H9 (cell line): ENCODE measurements at regions not wholly inside any gene's neighbourhood (a gene's known extent, or its start where the extent isn't known, plus 50 kb on each side); places are given as distances from the start of the nearest gene placed in this dataset.

Experiments used
- DNase-seq: peaks from one replicate; pipeline ENCODE4 v3.0.0-alpha.2; 2017
- H2AFZ ChIP-seq: one replicate; pipeline ENCODE4 v1.6.1; 2013; ENCODE audit warnings: mild to moderate bottlenecking, low read length, control low read depth, moderate library complexity
- H2AK5ac ChIP-seq: 2 replicates; pipeline ENCODE4 v1.6.1; 2013; ENCODE audit warnings: low read length, control low read depth, mixed read lengths; ENCODE audit not compliant: insufficient read length
- H2BK120ac ChIP-seq: one replicate; pipeline ENCODE4 v1.6.1; 2013; ENCODE audit warnings: low read depth, mild to moderate bottlenecking, low read length, control low read depth, inconsistent platforms; ENCODE audit not compliant: poor library complexity, severe bottlenecking
- H2BK12ac ChIP-seq: 2 replicates; pipeline ENCODE4 v1.6.1; 2013; ENCODE audit warnings: low read length, control low read depth, mixed read lengths, low read depth; ENCODE audit not compliant: insufficient read length
- H2BK15ac ChIP-seq: 2 replicates; pipeline ENCODE4 v1.6.1; 2013; ENCODE audit warnings: low read depth, low read length, control low read depth
- H2BK20ac ChIP-seq: one replicate; pipeline ENCODE4 v1.6.1; 2013; ENCODE audit warnings: low read depth, mild to moderate bottlenecking, low read length, control low read depth, inconsistent platforms; ENCODE audit not compliant: poor library complexity, severe bottlenecking
- H2BK5ac ChIP-seq: 2 replicates; pipeline ENCODE4 v1.6.1; 2013; ENCODE audit warnings: low read length, control low read depth, mixed read lengths; ENCODE audit not compliant: insufficient read length
- H3K14ac ChIP-seq: 2 replicates; pipeline ENCODE4 v1.6.1; 2013; ENCODE audit warnings: low read length, control low read depth; ENCODE audit not compliant: insufficient read depth
- H3K18ac ChIP-seq: 2 replicates; pipeline ENCODE4 v1.6.1; 2013; ENCODE audit warnings: low read depth, mild to moderate bottlenecking, mixed read lengths, low read length, control low read depth; ENCODE audit not compliant: insufficient read length
- H3K23ac ChIP-seq: 2 replicates; pipeline ENCODE4 v1.6.1; 2013; ENCODE audit warnings: low read length, control low read depth, mixed read lengths, low read depth; ENCODE audit not compliant: insufficient read length
- H3K23me2 ChIP-seq: 2 replicates; pipeline ENCODE4 v1.6.1; 2013; ENCODE audit warnings: low read depth, mild to moderate bottlenecking, mixed read lengths, low read length, control low read depth; ENCODE audit not compliant: insufficient read length, poor library complexity, severe bottlenecking
- H3K27ac ChIP-seq: 2 replicates; pipeline ENCODE4 v1.5.1; 2013; ENCODE audit warnings: low read length, control low read depth, mixed read lengths, low read depth; ENCODE audit not compliant: insufficient read length
- H3K27me3 ChIP-seq: 2 replicates; pipeline ENCODE4 v1.6.1; 2013; ENCODE audit warnings: low read length, control low read depth, inconsistent platforms; ENCODE audit not compliant: insufficient read depth
- H3K4ac ChIP-seq: 2 replicates; pipeline ENCODE4 v1.6.1; 2013; ENCODE audit warnings: low read depth, mild to moderate bottlenecking, control low read depth, inconsistent platforms, low read length, moderate library complexity
- H3K4me1 ChIP-seq: 2 replicates; pipeline ENCODE4 v1.6.1; 2013; ENCODE audit warnings: low read length, control low read depth, inconsistent platforms; ENCODE audit not compliant: insufficient read depth
- H3K4me2 ChIP-seq: 2 replicates; pipeline ENCODE4 v1.6.1; 2013; ENCODE audit warnings: low read length, control low read depth, mixed read lengths; ENCODE audit not compliant: insufficient read length, insufficient read depth
- H3K56ac ChIP-seq: 2 replicates; pipeline ENCODE4 v1.6.1; 2013; ENCODE audit warnings: low read depth, mild to moderate bottlenecking, mixed read lengths, low read length, control low read depth; ENCODE audit not compliant: insufficient read length
- H3K79me1 ChIP-seq: 2 replicates; pipeline ENCODE4 v1.6.1; 2013; ENCODE audit warnings: low read depth, mild to moderate bottlenecking, moderate library complexity, low read length, control low read depth, inconsistent platforms; ENCODE audit not compliant: insufficient read depth, poor library complexity, severe bottlenecking
- H3K79me2 ChIP-seq: 2 replicates; pipeline ENCODE4 v1.6.1; 2013; ENCODE audit warnings: low read length, control low read depth, inconsistent platforms; ENCODE audit not compliant: insufficient read depth
- H3K9ac ChIP-seq: 2 replicates; pipeline ENCODE4 v1.6.1; 2013; ENCODE audit warnings: low read length, control low read depth, mixed read lengths; ENCODE audit not compliant: insufficient read length; ENCODE audit errors: extremely low read depth
- H3K9me3 ChIP-seq: one replicate; pipeline ENCODE4 v1.6.1; 2013; ENCODE audit warnings: low read depth, low read length, inconsistent platforms; ENCODE audit not compliant: control insufficient read depth
- H3T11ph ChIP-seq: one replicate; pipeline ENCODE4 v1.6.1; 2013; ENCODE audit warnings: mild to moderate bottlenecking, low read length, control low read depth, inconsistent platforms
- H4K20me1 ChIP-seq: one replicate; pipeline ENCODE4 v1.6.1; 2013; ENCODE audit not compliant: control insufficient read depth, insufficient read length, insufficient read depth
- H4K5ac ChIP-seq: 2 replicates; pipeline ENCODE4 v1.6.1; 2013; ENCODE audit warnings: low read depth, mild to moderate bottlenecking, mixed read lengths, low read length, control low read depth; ENCODE audit not compliant: insufficient read length
- H4K8ac ChIP-seq: replicated peaks from 2 replicates; pipeline ENCODE4 v1.6.1; 2013; ENCODE audit warnings: low read length, control low read depth, mixed read lengths, low read depth; ENCODE audit not compliant: insufficient read length
- H4K91ac ChIP-seq: 2 replicates; pipeline ENCODE4 v1.6.1; 2013; ENCODE audit warnings: low read depth, mild to moderate bottlenecking, moderate library complexity, mixed read lengths, low read length, control low read depth; ENCODE audit not compliant: insufficient read length
- H3K27ac Mint-ChIP-seq, 3 experiments: 2 replicates in 2 of 3; 3 replicates in 1 of 3; pipeline ENCODE4 v1.8.0; 2020 to 2021; ENCODE audit warnings: mixed read lengths in 3 of 3, mild to moderate bottlenecking in 1 of 3, moderate library complexity in 1 of 3
- H3K27me3 Mint-ChIP-seq: 2 replicates; pipeline ENCODE4 v1.8.0; 2021; ENCODE audit warnings: low read depth, mild to moderate bottlenecking, moderate library complexity, mixed read lengths
- H3K36me3 Mint-ChIP-seq, 3 experiments: 2 replicates in 2 of 3; 3 replicates in 1 of 3; pipeline ENCODE4 v1.8.0; 2020 to 2021; ENCODE audit warnings: low read depth in 3 of 3, mixed read lengths in 3 of 3; ENCODE audit not compliant: insufficient read depth in 1 of 3
- H3K4me1 Mint-ChIP-seq, 2 experiments: 2 replicates each; pipeline ENCODE4 v1.8.0; 2020; ENCODE audit warnings: mixed read lengths in 2 of 2
- H3K4me3 Mint-ChIP-seq, 2 experiments: 2 replicates in 1 of 2; 3 replicates in 1 of 2; pipeline ENCODE4 v1.8.0; 2020 to 2021; ENCODE audit warnings: mild to moderate bottlenecking in 2 of 2, mixed read lengths in 2 of 2, moderate library complexity in 1 of 2
- H3K9me3 Mint-ChIP-seq, 2 experiments: 2 replicates in 1 of 2; 3 replicates in 1 of 2; pipeline ENCODE4 v1.8.0; 2020; ENCODE audit warnings: mild to moderate bottlenecking in 2 of 2, mixed read lengths in 2 of 2, moderate library complexity in 1 of 2
- WGBS: extraction: QIAGEN DNeasy Blood & Tissue Kit; methylation state at CpG from one replicate; pipeline ENCODE4 v1.1.7; 2013; ENCODE audit warnings: missing lambda C conversion rate, low lambda C conversion rate, mixed read lengths; ENCODE audit not compliant: insufficient read length; ENCODE audit errors: extremely low coverage; 5-methylcytosine and 5-hydroxymethylcytosine counted together
- TF ChIP-seq, protein P1 (sequence below): fragments of 200-600 bp; sonication (generic); conservative IDR thresholded peaks from 3 replicates; pipeline ENCODE4 v1.8.0; 2021; ENCODE audit warnings: antibody characterized with exemption, mild to moderate bottlenecking

DNA sequence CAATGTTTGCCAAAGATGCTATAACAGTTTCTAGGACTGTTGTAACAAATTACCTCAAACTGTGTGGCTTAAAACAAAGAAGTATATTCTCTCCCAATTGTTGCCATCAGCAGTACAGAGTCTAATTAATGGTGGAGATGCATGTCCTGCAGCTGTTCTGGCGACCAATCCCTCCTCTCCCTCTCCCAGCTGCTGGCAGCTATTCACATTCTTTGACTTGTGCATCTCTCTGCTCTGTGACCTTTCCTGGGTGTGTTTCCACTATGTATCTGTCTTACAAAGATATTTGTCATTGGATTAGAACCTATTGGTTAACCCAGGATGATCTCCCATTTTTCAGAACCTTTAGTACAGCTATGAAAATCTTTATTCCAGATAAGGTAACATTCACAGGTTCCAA lies 561.7 kb upstream of the POM121L12 start:
- no peaks in the 10 kb centered on the region for H3K79me1 ChIP-seq
- no peak overlapping the region for H4K8ac ChIP-seq
- H3K4ac ChIP-seq, result no peak overlapping the region
- no peaks in the 10 kb centered on the region for H3K79me2 ChIP-seq
- Mint-ChIP-seq H3K36me3 (no peaks in the 10 kb centered on the region; a peak in 1 of 7 replicates), H3K4me3 (no peak overlapping the region), H3K4me1 (peaks cover 9 to 14% of the 10 kb centered on the region in 2 experiments), H3K27me3 (no peaks in the 10 kb centered on the region), H3K9me3 (no peaks in the 10 kb centered on the region; a peak in 1 of 5 replicates), H3K27ac (no peak overlapping the region)
- TF ChIP-seq, protein P1, sequence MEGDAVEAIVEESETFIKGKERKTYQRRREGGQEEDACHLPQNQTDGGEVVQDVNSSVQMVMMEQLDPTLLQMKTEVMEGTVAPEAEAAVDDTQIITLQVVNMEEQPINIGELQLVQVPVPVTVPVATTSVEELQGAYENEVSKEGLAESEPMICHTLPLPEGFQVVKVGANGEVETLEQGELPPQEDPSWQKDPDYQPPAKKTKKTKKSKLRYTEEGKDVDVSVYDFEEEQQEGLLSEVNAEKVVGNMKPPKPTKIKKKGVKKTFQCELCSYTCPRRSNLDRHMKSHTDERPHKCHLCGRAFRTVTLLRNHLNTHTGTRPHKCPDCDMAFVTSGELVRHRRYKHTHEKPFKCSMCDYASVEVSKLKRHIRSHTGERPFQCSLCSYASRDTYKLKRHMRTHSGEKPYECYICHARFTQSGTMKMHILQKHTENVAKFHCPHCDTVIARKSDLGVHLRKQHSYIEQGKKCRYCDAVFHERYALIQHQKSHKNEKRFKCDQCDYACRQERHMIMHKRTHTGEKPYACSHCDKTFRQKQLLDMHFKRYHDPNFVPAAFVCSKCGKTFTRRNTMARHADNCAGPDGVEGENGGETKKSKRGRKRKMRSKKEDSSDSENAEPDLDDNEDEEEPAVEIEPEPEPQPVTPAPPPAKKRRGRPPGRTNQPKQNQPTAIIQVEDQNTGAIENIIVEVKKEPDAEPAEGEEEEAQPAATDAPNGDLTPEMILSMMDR, result no peak
- no peak for DNase-seq
- H3K4me2 ChIP-seq, result no peak overlapping the region
- no peak overlapping the region for H3K9ac ChIP-seq
- no peak overlapping the region for H4K91ac ChIP-seq
- no peak overlapping the region for H2AK5ac ChIP-seq
- H3K18ac ChIP-seq, result no peak overlapping the region
- WGBS, result no CpG with 5 or more reads among the region's 1 CpG
- no peaks in the 10 kb centered on the region for H4K20me1 ChIP-seq
- H4K5ac ChIP-seq, result no peak overlapping the region
- no peaks in the 10 kb centered on the region for H3K23me2 ChIP-seq
- no peak overlapping the region for H2BK15ac ChIP-seq
- H3T11ph ChIP-seq, result no peak overlapping the region
- no peak overlapping the region for H2AFZ ChIP-seq
- no peak overlapping the region for H2BK5ac ChIP-seq
- H2BK12ac ChIP-seq, result no peak overlapping the region
- H2BK20ac ChIP-seq, result no peak overlapping the region
- H3K56ac ChIP-seq, result no peak overlapping the region
- no peak overlapping the region for H2BK120ac ChIP-seq
- H3K23ac ChIP-seq, result no peak overlapping the region
- no peak overlapping the region for H3K27ac ChIP-seq
- peaks cover 2% of the 10 kb centered on the region; the same call in 1 of the 2 replicates for H3K4me1 ChIP-seq
- H3K27me3 ChIP-seq, result no peaks in the 10 kb centered on the region
- H3K14ac ChIP-seq, result no peak overlapping the region
- no peaks in the 10 kb centered on the region for H3K9me3 ChIP-seq
